Prostate gland (tissue), 1 donor: ENCODE measurements at regions not wholly inside any gene's neighbourhood (a gene's known extent, or its start where the extent isn't known, plus 50 kb on each side); places are given as distances from the start of the nearest gene placed in this dataset.
"Not testable (repeated sequence)": the region's sequence is repeated elsewhere in the genome, so short reads cannot be mapped to it uniquely, and the experiment has no call there.

Experiments
- POLR2A ChIP-seq: fragments of 450-650 bp; IDR thresholded peaks from one replicate; pipeline ENCODE4 v1.6.1; 2016; ENCODE audit warnings: antibody characterized with exemption, mild to moderate bottlenecking
- POLR2AphosphoS5 ChIP-seq: sonication (generic); formaldehyde crosslinking; IDR thresholded peaks from one replicate; pipeline ENCODE4 v1.6.1; 2017; ENCODE audit warnings: antibody characterized with exemption

- not testable (repeated sequence) for TF ChIP-seq POLR2A, POLR2AphosphoS5
These were observed 767.5 kb downstream of the FOXD4L6 start for GRCh38 chr9:40361018-40361417.
